GF-D8 (cell line): ENCODE measurements at regions not wholly inside any gene's neighbourhood (a gene's known extent, or its start where the extent isn't known, plus 50 kb on each side); places are given as distances from the start of the nearest gene placed in this dataset.

Experiments used
- DNase-seq: peaks from one replicate; lab custom pipeline; 2025; lab: John Stamatoyannopoulos, UW

GRCh38 chr15:47409038-47409437 lies 308.3 kb upstream of the SEMA6D start:
- no peak for DNase-seq

- no peak for DNase-seq
Measured at GRCh38 chr15:47409600-47409999, 307.7 kb upstream of the SEMA6D start.

GRCh38 chr15:47410247-47410646 lies 307.1 kb upstream of the SEMA6D start:
- DNase-seq: no peak

- DNase-seq: no peak
Measured at GRCh38 chr15:47411733-47412132, 305.6 kb upstream of the SEMA6D start.

- DNase-seq: no peak
Measured at GRCh38 chr15:47412136-47412535, 305.2 kb upstream of the SEMA6D start.

GRCh38 chr15:47412802-47413201 lies 304.5 kb upstream of the SEMA6D start:
- DNase-seq: no peak

- DNase-seq: no peak
Measured at GRCh38 chr15:47414207-47414606, 303.1 kb upstream of the SEMA6D start.

- no peak for DNase-seq
Measured at GRCh38 chr15:47415539-47415971, 301.8 kb upstream of the SEMA6D start.

GRCh38 chr15:47422881-47423665 lies 294.2 kb upstream of the SEMA6D start:
- DNase-seq: no peak

GRCh38 chr15:47427463-47427862 lies 289.8 kb upstream of the SEMA6D start:
- DNase-seq: no peak

- DNase-seq: no peak
Measured at GRCh38 chr15:47429376-47429775, 287.9 kb upstream of the SEMA6D start.

GRCh38 chr15:47431501-47431900 lies 285.8 kb upstream of the SEMA6D start:
- DNase-seq: no peak

- no peak for DNase-seq
Measured at GRCh38 chr15:47432826-47433225, 284.5 kb upstream of the SEMA6D start.

- no peak for DNase-seq
Measured at GRCh38 chr15:47434596-47434995, 282.7 kb upstream of the SEMA6D start.

GRCh38 chr15:47437491-47437890 lies 279.8 kb upstream of the SEMA6D start:
- DNase-seq: no peak

- no peak for DNase-seq
Measured at GRCh38 chr15:47439146-47440111, 277.9 kb upstream of the SEMA6D start.

- no peak for DNase-seq
Measured at GRCh38 chr15:47442371-47442770, 274.9 kb upstream of the SEMA6D start.

- DNase-seq: no peak
Measured at GRCh38 chr15:47443839-47444238, 273.5 kb upstream of the SEMA6D start.

- no peak for DNase-seq
Measured at GRCh38 chr15:47445723-47446392, 271.4 kb upstream of the SEMA6D start.

GRCh38 chr15:47460795-47461573 lies 256.3 kb upstream of the SEMA6D start:
- no peak for DNase-seq

GRCh38 chr15:47461652-47462141 lies 255.6 kb upstream of the SEMA6D start:
- no peak for DNase-seq
